SK-N-SH treated with all-trans-retinoic acid at 6 μM for 48 hours (cell line): ENCODE measurements at regions not wholly inside any gene's neighbourhood (a gene's known extent, or its start where the extent isn't known, plus 50 kb on each side); places are given as distances from the start of the nearest gene placed in this dataset.

ENCODE experiments used
- ARNTL ChIP-seq: fragments of 450-650 bp; formaldehyde crosslinking; IDR thresholded peaks from 2 replicates; pipeline ENCODE4 v1.5.0; 2020; ENCODE audit warnings: low read depth, mild to moderate bottlenecking, moderate library complexity, borderline replicate concordance
- CSRNP3 ChIP-seq: fragments of 250-450 bp; sonication (Bioruptor Pico); IDR thresholded peaks from 2 replicates; pipeline ENCODE4 v1.5.1; 2021; ENCODE audit warnings: mild to moderate bottlenecking, moderate library complexity
- OSR1 ChIP-seq: fragments of 250-450 bp; sonication (Bioruptor Pico); IDR thresholded peaks from 2 replicates; pipeline ENCODE4 v1.8.0; 2022; ENCODE audit warnings: moderate library complexity, mild to moderate bottlenecking, inconsistent platforms
- PATZ1 ChIP-seq: fragments of 250-450 bp; sonication (Bioruptor Pico); IDR thresholded peaks from 2 replicates; pipeline ENCODE4 v1.8.0; 2020; ENCODE audit warnings: mild to moderate bottlenecking, moderate library complexity, borderline replicate concordance
- RARB ChIP-seq: fragments of 250-450 bp; sonication (Bioruptor Pico); IDR thresholded peaks from 2 replicates; pipeline ENCODE4 v1.8.0; 2021; ENCODE audit warnings: mild to moderate bottlenecking, moderate library complexity
- SNAI2 ChIP-seq: fragments of 250-450 bp; sonication (Bioruptor Pico); IDR thresholded peaks from 2 replicates; pipeline ENCODE4 v1.5.0; 2020; ENCODE audit warnings: mild to moderate bottlenecking, moderate library complexity
- TCF4 ChIP-seq: fragments of 250-450 bp; sonication (Bioruptor Pico); IDR thresholded peaks from 2 replicates; pipeline ENCODE4 v1.8.0; 2021; ENCODE audit warnings: mild to moderate bottlenecking, moderate library complexity, borderline replicate concordance
- TOX ChIP-seq: fragments of 250-450 bp; sonication (Bioruptor Pico); IDR thresholded peaks from 2 replicates; pipeline ENCODE4 v1.8.0; 2021; ENCODE audit warnings: mild to moderate bottlenecking, moderate library complexity, borderline replicate concordance
- ZFP3 ChIP-seq: fragments of 250-450 bp; sonication (Bioruptor Pico); IDR thresholded peaks from 2 replicates; pipeline ENCODE4 v1.5.0; 2020; ENCODE audit warnings: mild to moderate bottlenecking, moderate library complexity
- ZNF565 ChIP-seq: fragments of 450-650 bp; formaldehyde crosslinking; conservative IDR thresholded peaks from 2 replicates; pipeline ENCODE4 v1.5.0; 2020; ENCODE audit warnings: low read depth, mild to moderate bottlenecking, moderate library complexity
- ZNF70 ChIP-seq: fragments of 450-650 bp; formaldehyde crosslinking; IDR thresholded peaks from 2 replicates; pipeline ENCODE4 v1.5.0; 2020; ENCODE audit warnings: mild to moderate bottlenecking, moderate library complexity
- ZNF8 ChIP-seq: fragments of 450-650 bp; formaldehyde crosslinking; IDR thresholded peaks from 2 replicates; pipeline ENCODE4 v1.5.0; 2020; ENCODE audit warnings: mild to moderate bottlenecking, moderate library complexity
- TF ChIP-seq, protein P1 (sequence below): fragments of 250-450 bp; sonication (Bioruptor Pico); IDR thresholded peaks from 2 replicates; pipeline ENCODE4 v1.8.0; 2021; ENCODE audit warnings: low read depth, mild to moderate bottlenecking, moderate library complexity, borderline replicate concordance

DNA sequence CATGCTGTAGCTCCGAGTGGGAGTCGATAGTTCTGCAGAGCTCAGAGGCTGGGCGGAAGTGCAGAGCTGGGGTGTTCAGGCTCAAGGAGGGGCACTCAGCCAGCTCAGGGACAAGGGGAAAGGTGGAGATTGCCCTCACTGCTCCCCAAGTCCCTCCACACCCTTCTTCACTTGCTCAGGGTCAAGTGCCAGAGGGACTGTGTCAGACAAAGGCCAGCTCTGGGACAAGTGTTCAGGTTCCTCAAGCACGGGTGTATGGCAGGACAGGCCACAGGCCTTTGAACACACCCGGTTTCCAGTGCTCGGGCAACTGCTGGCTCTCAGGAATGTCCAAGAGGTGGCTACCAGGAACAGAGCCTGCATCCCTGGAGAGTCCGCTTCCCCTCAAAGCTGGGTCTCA, 293.0 kb upstream of the PODXL start:
- TF ChIP-seq TCF4, result no peak
- no peak for TF ChIP-seq ZNF8
- no peak for TF ChIP-seq OSR1 (CRISPR knock-in tag)
- no peak for TF ChIP-seq ZFP3
- no peak for TF ChIP-seq RARB (CRISPR knock-in tag)
- TF ChIP-seq SNAI2 (CRISPR knock-in tag), result no peak
- no peak for TF ChIP-seq ZNF70 (CRISPR knock-in tag)
- TF ChIP-seq, protein P1, sequence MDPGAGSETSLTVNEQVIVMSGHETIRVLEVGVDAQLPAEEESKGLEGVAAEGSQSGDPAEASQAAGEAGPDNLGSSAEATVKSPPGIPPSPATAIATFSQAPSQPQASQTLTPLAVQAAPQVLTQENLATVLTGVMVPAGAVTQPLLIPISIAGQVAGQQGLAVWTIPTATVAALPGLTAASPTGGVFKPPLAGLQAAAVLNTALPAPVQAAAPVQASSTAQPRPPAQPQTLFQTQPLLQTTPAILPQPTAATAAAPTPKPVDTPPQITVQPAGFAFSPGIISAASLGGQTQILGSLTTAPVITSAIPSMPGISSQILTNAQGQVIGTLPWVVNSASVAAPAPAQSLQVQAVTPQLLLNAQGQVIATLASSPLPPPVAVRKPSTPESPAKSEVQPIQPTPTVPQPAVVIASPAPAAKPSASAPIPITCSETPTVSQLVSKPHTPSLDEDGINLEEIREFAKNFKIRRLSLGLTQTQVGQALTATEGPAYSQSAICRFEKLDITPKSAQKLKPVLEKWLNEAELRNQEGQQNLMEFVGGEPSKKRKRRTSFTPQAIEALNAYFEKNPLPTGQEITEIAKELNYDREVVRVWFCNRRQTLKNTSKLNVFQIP, result no peak
- TF ChIP-seq PATZ1 (CRISPR knock-in tag), result no peak
- no peak for TF ChIP-seq TOX (CRISPR knock-in tag)
- TF ChIP-seq ARNTL, result no peak
- TF ChIP-seq ZNF565 (CRISPR knock-in tag), result no peak
- TF ChIP-seq CSRNP3 (CRISPR knock-in tag), result no peak
